Nephron (organoid): ENCODE measurements at regions not wholly inside any gene's neighbourhood (a gene's known extent, or its start where the extent isn't known, plus 50 kb on each side); places are given as distances from the start of the nearest gene placed in this dataset.
"Not testable (repeated sequence)": the region's sequence is repeated elsewhere in the genome, so short reads cannot be mapped to it uniquely, and the experiment has no call there.

Experiments
- H3K27ac Mint-ChIP-seq, 3 experiments: 2 replicates each; pipeline ENCODE4 v1.8.0; 2020; ENCODE audit warnings: mixed read lengths in 3 of 3, mild to moderate bottlenecking in 2 of 3, moderate library complexity in 1 of 3
- H3K27me3 Mint-ChIP-seq: 2 replicates; pipeline ENCODE4 v1.8.0; 2021; ENCODE audit warnings: low read depth, mild to moderate bottlenecking, moderate library complexity, mixed read lengths
- H3K36me3 Mint-ChIP-seq: 2 replicates; pipeline ENCODE4 v1.8.0; 2020; ENCODE audit warnings: low read depth, mixed read lengths
- H3K4me1 Mint-ChIP-seq: 2 replicates; pipeline ENCODE4 v1.8.0; 2020; ENCODE audit warnings: mixed read lengths
- H3K4me3 Mint-ChIP-seq, 3 experiments: 2 replicates each; pipeline ENCODE4 v1.8.0; 2020; ENCODE audit warnings: mild to moderate bottlenecking in 3 of 3, mixed read lengths in 3 of 3, moderate library complexity in 2 of 3
- H3K9me3 Mint-ChIP-seq: 2 replicates; pipeline ENCODE4 v1.8.0; 2020; ENCODE audit warnings: mixed read lengths
- TF ChIP-seq, protein P1 (sequence below), 3 experiments: fragments of 200-600 bp; sonication (generic); IDR thresholded peaks; one replicate each; pipeline ENCODE4 v1.5.0; 2021; ENCODE audit warnings: antibody characterized with exemption in 3 of 3; ENCODE audit not compliant: unreplicated experiment in 3 of 3

DNA sequence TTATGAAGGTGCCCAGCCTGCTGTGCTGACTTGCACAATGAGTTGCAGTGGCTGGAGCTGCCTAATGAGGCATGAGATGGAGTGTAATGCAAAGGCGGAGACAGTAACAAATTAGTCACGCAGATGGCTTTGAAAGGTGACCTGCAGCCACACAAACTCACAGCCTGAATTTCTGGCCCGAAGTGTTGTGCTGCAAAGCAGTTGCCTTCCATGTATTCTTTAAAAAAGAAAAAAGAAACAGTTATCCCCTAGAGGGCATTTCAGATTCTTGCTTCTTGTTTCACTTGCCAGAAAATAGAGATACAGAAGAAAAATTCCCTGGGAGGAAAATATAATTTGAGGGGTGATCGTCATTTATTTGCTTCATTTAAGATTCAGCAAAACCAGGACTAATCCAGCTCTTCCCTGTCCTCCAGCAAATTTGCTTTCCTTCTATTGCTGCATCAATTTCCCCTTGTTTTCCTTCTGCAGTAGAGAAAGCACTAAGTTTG lies 239.9 kb downstream of the ADRA2A start:
- Mint-ChIP-seq H3K4me3 (peak overlapping the region in 2 of 3 experiments; percentile 0 to 52), H3K27me3 (no peaks in the 10 kb centered on the region), H3K4me1 (peaks cover 11% of the 10 kb centered on the region), H3K27ac (no peak overlapping the region), H3K9me3 (peaks cover 19% of the 10 kb centered on the region), H3K36me3 (no peaks in the 10 kb centered on the region)
- TF ChIP-seq, protein P1, sequence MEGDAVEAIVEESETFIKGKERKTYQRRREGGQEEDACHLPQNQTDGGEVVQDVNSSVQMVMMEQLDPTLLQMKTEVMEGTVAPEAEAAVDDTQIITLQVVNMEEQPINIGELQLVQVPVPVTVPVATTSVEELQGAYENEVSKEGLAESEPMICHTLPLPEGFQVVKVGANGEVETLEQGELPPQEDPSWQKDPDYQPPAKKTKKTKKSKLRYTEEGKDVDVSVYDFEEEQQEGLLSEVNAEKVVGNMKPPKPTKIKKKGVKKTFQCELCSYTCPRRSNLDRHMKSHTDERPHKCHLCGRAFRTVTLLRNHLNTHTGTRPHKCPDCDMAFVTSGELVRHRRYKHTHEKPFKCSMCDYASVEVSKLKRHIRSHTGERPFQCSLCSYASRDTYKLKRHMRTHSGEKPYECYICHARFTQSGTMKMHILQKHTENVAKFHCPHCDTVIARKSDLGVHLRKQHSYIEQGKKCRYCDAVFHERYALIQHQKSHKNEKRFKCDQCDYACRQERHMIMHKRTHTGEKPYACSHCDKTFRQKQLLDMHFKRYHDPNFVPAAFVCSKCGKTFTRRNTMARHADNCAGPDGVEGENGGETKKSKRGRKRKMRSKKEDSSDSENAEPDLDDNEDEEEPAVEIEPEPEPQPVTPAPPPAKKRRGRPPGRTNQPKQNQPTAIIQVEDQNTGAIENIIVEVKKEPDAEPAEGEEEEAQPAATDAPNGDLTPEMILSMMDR (IDR thresholded peaks at IDR 0.05; ENCODE audit: unreplicated experiment in 3 of 3) = peak in 1 of 3 experiments; percentile 10

DNA sequence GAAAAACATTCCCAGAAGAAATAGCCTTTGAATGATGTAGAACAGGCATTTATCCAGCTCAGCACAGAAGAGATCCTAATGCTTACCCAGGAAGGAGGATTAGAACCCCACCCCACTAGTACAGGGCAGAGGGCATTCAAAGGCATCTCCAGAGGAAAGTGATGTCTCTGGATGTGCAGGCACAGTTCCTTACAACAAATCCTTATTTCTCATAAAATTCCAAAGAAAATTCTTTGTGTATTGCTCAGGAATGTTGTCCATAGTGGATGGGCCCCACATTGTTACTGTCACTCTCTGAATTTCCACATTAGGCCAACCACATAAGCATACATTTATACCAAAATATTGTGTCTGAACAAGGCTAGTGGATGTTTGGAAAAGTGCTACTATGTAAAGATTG lies 243.0 kb downstream of the ADRA2A start:
- TF ChIP-seq, protein P1 (IDR thresholded peaks at IDR 0.05; ENCODE audit: unreplicated experiment in 3 of 3) = no peak
- Mint-ChIP-seq H3K27me3 (no peaks in the 10 kb centered on the region), H3K27ac (no peak overlapping the region), H3K9me3 (peaks cover 6% of the 10 kb centered on the region), H3K36me3 (no peaks in the 10 kb centered on the region), H3K4me1 (peaks cover 11% of the 10 kb centered on the region), H3K4me3 (no peak overlapping the region)

DNA sequence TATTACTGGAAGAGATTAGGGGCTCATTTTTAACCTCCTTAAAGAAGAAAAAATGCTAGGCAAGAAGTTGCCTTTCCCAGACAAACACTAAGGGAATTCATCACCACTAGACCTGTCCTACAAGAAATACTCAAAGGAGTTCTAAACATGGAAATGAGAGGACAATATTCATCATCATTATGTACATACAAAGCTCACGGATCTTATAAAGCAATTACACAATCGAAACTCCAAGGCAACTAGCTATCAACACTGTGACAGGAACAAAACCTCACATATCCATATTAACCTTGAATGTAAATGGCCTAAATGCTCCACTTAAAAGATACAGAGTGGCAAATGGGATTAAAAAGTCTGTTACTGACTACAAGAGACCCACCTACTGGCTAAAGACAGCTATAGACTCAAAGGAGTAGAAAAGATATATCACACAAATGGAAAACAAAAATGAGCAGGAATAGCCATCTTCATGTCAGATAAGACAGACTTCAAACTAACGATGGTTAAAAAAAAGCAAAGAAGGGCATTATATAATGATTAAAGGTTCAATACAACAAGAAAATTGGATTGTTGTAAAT lies 246.6 kb downstream of the ADRA2A start:
- H3K4me3 Mint-ChIP-seq = no peak overlapping the region
- peaks cover 8% of the 10 kb centered on the region for H3K9me3 Mint-ChIP-seq
- TF ChIP-seq, protein P1 (IDR thresholded peaks at IDR 0.05; ENCODE audit: unreplicated experiment in 3 of 3) = no peak
- H3K27me3 Mint-ChIP-seq = peaks cover 4% of the 10 kb centered on the region
- no peaks in the 10 kb centered on the region for H3K4me1 Mint-ChIP-seq
- no peaks in the 10 kb centered on the region for H3K36me3 Mint-ChIP-seq
- no peak overlapping the region for H3K27ac Mint-ChIP-seq

DNA sequence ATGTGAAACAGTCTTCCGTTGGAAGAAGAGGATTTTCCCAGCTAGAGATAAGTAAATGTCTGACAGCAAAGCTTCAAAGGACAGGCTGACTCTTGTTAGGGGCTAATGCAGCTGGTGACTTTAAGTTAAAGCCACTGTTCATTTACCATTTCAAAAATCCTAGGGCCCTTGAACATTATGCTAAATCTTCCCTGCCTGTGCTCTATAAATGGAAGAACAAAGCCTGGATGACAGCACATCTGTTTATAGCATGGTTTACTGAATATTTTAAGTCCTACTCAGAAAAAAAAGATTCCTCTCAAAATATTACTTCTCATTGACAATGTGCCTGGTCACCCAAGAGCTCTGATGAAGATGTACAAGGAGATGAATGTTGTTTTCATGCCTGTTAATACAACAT lies 255.3 kb downstream of the ADRA2A start:
- not testable (repeated sequence) for H3K27ac Mint-ChIP-seq, H3K9me3 Mint-ChIP-seq, H3K36me3 Mint-ChIP-seq, H3K27me3 Mint-ChIP-seq, H3K4me1 Mint-ChIP-seq, H3K4me3 Mint-ChIP-seq

DNA sequence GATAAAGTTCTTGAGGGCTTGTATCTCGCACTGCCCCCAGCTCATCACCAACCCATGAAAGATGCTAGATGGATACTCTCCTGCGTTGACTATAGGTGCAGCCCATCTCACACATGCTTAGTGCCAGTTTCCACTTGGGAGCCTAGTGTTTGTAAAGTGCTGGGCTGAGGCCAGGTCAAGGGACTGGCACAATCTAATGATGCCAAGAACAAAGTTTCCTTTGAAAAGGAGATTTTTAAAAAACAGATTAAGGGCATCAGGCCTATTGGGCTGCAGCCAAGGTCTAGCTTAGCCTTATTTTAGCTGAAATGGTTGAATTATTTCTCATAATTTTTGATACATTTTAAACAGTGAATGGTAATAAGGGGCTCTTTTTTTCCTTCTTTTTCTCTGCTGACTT lies 259.0 kb downstream of the ADRA2A start:
- Mint-ChIP-seq H3K36me3 (peaks cover 4% of the 10 kb centered on the region), H3K27me3 (peaks cover 7% of the 10 kb centered on the region), H3K27ac (no peak overlapping the region), H3K4me3 (no peak overlapping the region), H3K9me3 (peaks cover 22% of the 10 kb centered on the region), H3K4me1 (peaks cover 7% of the 10 kb centered on the region)
- TF ChIP-seq, protein P1 (IDR thresholded peaks at IDR 0.05; ENCODE audit: unreplicated experiment in 3 of 3) = no peak

DNA sequence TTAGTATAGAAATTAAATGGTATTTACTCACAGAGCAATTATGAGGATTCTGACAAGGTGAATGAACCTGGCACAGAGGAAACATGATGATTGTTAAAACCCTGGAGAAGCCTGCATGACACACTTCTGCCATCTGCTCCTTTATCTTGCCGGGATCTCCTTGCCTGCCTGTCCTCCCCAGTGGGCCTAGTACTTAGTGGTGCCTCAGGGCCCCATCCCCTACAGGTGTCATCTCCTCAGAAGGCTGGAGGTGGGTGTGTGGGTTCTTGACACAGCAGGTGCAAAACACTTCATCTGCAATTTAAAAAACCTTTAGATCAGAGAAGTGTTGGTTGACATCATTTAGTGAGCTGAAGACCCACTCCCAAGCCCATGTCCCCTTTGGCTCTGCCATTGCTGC lies 261.2 kb downstream of the ADRA2A start:
- peaks cover 7% of the 10 kb centered on the region for H3K27me3 Mint-ChIP-seq

More for the DNA sequence above, 261.2 kb downstream of the ADRA2A start:
- Mint-ChIP-seq H3K4me3 (no peak overlapping the region), H3K4me1 (no peaks in the 10 kb centered on the region), H3K27ac (no peak overlapping the region), H3K36me3 (peaks cover 4% of the 10 kb centered on the region), H3K9me3 (peaks cover 23% of the 10 kb centered on the region)
- TF ChIP-seq, protein P1 (IDR thresholded peaks at IDR 0.05; ENCODE audit: unreplicated experiment in 3 of 3) = no peak
